ENCODE measurements at regions not wholly inside any gene's neighbourhood (a gene's known extent, or its start where the extent isn't known, plus 50 kb on each side); places are given as distances from the start of the nearest gene placed in this dataset.

- dilution Hi-C loops (cut with HindIII; ENCODE audit: low sequenced_read_pairs, unreplicated experiment) = no loop called here
- H3K27ac ChIP-seq (ENCODE audit: insufficient read depth, low read length) = no peak overlapping the region
- H3K56ac ChIP-seq (ENCODE audit: extremely low read depth, insufficient read depth, low read length) = no peak overlapping the region
- no peaks in the 10 kb centered on the region for H3K4me1 ChIP-seq (ENCODE audit: control insufficient read depth, insufficient read depth, low read length)
- no peak overlapping the region for H3K4ac ChIP-seq (ENCODE audit: low read depth, low read length)
- no peak overlapping the region for H3K18ac ChIP-seq (ENCODE audit: low read depth, low read length)
- CTCF ChIA-PET = no interaction called here
- no peak overlapping the region for H3K23ac ChIP-seq (ENCODE audit: low read depth, low read length)
- no peak overlapping the region for H2AK9ac ChIP-seq (replicated peaks; ENCODE audit: low read depth, low read length, poor library complexity)
- no peaks in the 10 kb centered on the region for H3K79me1 ChIP-seq (ENCODE audit: low read depth in 1 of 2, low read length in 2 of 2)
- no peak overlapping the region for H2BK120ac ChIP-seq (ENCODE audit: low read depth, low read length)
- intact Hi-C loops (cut with micrococcal nuclease) = no loop called here
- no peaks in the 10 kb centered on the region for H3K36me3 ChIP-seq (ENCODE audit: control insufficient read depth, insufficient read depth, low read length)
- POLR2A ChIA-PET (ENCODE audit: unreplicated experiment) = no interaction called here
- no CpG with 5 or more reads among the region's 4 CpGs for WGBS, 2 experiments (ENCODE audit: extremely low coverage in 2 of 2, insufficient read length in 1 of 2)
- in situ Hi-C loops (cut with MboI; ENCODE audit: low sequenced_read_pairs) = no loop called here
- TF ChIP-seq BHLHE40 (IDR thresholded peaks at IDR 0.05; ENCODE audit: low read depth, low read length) = no peak
- no peak for TF ChIP-seq FOS (IDR thresholded peaks at IDR 0.05; ENCODE audit: low read depth, low read length)
- TF ChIP-seq POLR2A (IDR thresholded peaks at IDR 0.05; ENCODE audit: low read depth, low read length) = no peak
- no peak for TF ChIP-seq NFE2L2 (IDR thresholded peaks at IDR 0.05; ENCODE audit: low read depth, low read length)
- no peak for TF ChIP-seq MXI1 (IDR thresholded peaks at IDR 0.05; ENCODE audit: borderline replicate concordance, low read depth, low read length)
- no peak for TF ChIP-seq MAZ (IDR thresholded peaks at IDR 0.05; ENCODE audit: borderline replicate concordance, low read depth, low read length)
- TF ChIP-seq USF2 (IDR thresholded peaks at IDR 0.05; ENCODE audit: low read depth, low read length) = no peak
- TF ChIP-seq MAFK (IDR thresholded peaks at IDR 0.05; ENCODE audit: low read depth, low read length) = no peak
- TF ChIP-seq CEBPB (IDR thresholded peaks at IDR 0.05; ENCODE audit: low read depth, low read length) = no peak
- TF ChIP-seq ELK1 (IDR thresholded peaks at IDR 0.05; ENCODE audit: borderline replicate concordance, low read depth, low read length) = no peak
- no peak for TF ChIP-seq CTCF (conservative IDR thresholded peaks at IDR 0.05; ENCODE audit: low read depth, low read length)
- TF ChIP-seq RCOR1 (IDR thresholded peaks at IDR 0.05; ENCODE audit: insufficient replicate concordance, low read length) = no peak
- no peak for TF ChIP-seq CHD1 (IDR thresholded peaks at IDR 0.05; ENCODE audit: low read depth, low read length)
- no peak for TF ChIP-seq RFX5 (IDR thresholded peaks at IDR 0.05; ENCODE audit: low read depth, low read length)
- no peak for TF ChIP-seq RAD21 (IDR thresholded peaks at IDR 0.05; ENCODE audit: low read length)
- TF ChIP-seq SMC3 (IDR thresholded peaks at IDR 0.05; ENCODE audit: low read depth, low read length) = no peak
- H4K5ac ChIP-seq (ENCODE audit: low read depth, low read length) = no peak overlapping the region
- BruUV-seq (replicated peaks) = no TSS peak
- no peak overlapping the region for H2BK15ac ChIP-seq (ENCODE audit: low read depth, low read length)
- no peak overlapping the region for H2BK20ac ChIP-seq (ENCODE audit: low read depth, low read length)
- H3K9ac ChIP-seq (ENCODE audit: low read depth, low read length) = no peak overlapping the region
- DNase-seq (no peak), ATAC-seq (ENCODE audit: low read depth) (no peak)
- H4K8ac ChIP-seq (ENCODE audit: low read depth in 2 of 2, low read length in 2 of 2) = no peak overlapping the region
- no peak overlapping the region for H3K14ac ChIP-seq (replicated peaks; ENCODE audit: low read depth, low read length)
- H3K4me3 ChIP-seq (ENCODE audit: insufficient read depth, low read depth, low read length) = no peak overlapping the region
- no peaks in the 10 kb centered on the region for H3K27me3 ChIP-seq (ENCODE audit: control insufficient read depth, insufficient read depth, low read length)
- no peak overlapping the region for H3K4me2 ChIP-seq (ENCODE audit: low read depth, low read length)
- no peaks in the 10 kb centered on the region for H4K20me1 ChIP-seq (ENCODE audit: insufficient read depth, low read length)
- H3K9me3 ChIP-seq (ENCODE audit: control insufficient read depth, insufficient read depth, low read length) = no peaks in the 10 kb centered on the region
- no peaks in the 10 kb centered on the region for H3K9me1 ChIP-seq (ENCODE audit: insufficient read depth, low read length)
- no peak overlapping the region for H2AFZ ChIP-seq (replicated peaks; ENCODE audit: low read length, poor library complexity)
- H4K91ac ChIP-seq (ENCODE audit: insufficient read depth, low read depth, low read length) = no peak overlapping the region
- no peak overlapping the region for H2AK5ac ChIP-seq (ENCODE audit: low read depth, low read length)
- no peak overlapping the region for H2BK5ac ChIP-seq (ENCODE audit: low read depth, low read length, poor library complexity, severe bottlenecking)
Measured at GRCh38 chr2:206853915-206854314, 85.4 kb upstream of the CPO start.
